AG09309 (cell line): ENCODE measurements at regions not wholly inside any gene's neighbourhood (a gene's known extent, or its start where the extent isn't known, plus 50 kb on each side); places are given as distances from the start of the nearest gene placed in this dataset.

Experiments
- DNase-seq: peaks from one replicate; pipeline ENCODE4 v3.0.0-alpha.2; 2010; ENCODE audit warnings: low read depth
- H3K4me3 ChIP-seq: 2 replicates; pipeline ENCODE4 v1.5.1; 2011; ENCODE audit warnings: mild to moderate bottlenecking, low read depth, low read length, moderate library complexity; ENCODE audit not compliant: control insufficient read depth
- CTCF ChIP-seq: IDR thresholded peaks from 2 replicates; pipeline ENCODE4 v1.5.1; 2011; ENCODE audit warnings: mild to moderate bottlenecking, low read depth, low read length, inconsistent platforms; ENCODE audit not compliant: insufficient read depth, control insufficient read depth; ENCODE audit errors: missing control alignments

DNA sequence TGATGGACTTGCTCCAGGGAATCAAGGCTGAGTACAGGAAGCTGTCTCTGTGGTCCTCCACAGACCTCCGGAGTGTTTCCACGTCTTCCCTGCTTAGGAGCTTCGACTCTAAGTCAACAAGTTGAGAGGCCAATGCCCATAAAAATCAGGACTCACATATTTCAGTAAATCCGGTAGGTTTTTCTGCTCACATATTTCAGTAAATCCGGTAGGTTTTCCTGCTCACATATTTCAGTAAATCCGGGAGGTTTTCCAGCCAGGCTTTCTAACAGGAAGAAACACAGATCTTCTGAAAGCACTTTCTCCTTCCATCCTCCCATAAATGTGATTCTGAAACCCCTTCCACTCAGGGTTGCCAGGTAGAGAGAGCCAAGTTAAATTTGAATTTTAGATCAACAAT is 340.1 kb upstream of the SHH start:
- TF ChIP-seq CTCF: no peak
- no peak for DNase-seq
- no peak overlapping the region for H3K4me3 ChIP-seq

DNA sequence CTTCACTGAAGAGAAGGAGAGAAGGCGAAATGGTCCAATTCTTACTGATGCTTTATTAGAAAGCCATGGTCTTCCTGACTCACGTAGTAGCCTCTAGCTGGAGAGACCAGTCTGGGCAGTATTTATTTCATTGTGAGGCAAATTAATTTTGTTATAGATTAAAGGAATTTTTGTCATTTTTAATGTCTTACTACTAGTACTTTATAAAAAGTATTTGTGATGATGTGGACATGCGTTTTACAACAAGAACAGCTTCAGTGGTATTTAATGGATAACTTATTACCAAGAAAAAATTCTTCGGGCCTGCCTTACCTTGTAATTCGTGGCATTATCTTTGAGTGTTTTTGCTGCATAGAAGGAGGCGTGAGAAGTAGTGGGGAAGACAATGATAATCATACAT is 339.4 kb upstream of the SHH start:
- no peak for DNase-seq
- H3K4me3 ChIP-seq: no peak overlapping the region
- no peak for TF ChIP-seq CTCF

DNA sequence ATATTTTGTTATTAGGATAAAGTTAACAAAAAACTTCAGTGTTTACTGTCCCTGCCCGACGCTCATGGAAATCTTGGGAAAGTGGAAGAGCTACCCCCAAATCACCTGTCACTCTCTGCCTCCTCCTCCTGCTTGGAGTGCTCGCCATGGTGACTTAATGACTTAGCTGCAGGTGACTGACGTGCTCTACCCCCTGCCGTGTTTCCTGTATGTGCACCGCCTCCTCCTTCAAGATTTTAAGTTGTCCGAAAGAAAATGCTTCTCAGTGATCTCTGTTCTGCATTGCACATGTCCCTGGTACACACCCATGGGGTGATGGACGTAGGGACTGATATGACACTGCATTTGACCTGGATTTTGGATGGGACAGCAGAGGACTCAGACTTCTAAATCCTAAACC is 338.8 kb upstream of the SHH start:
- no peak for TF ChIP-seq CTCF
- H3K4me3 ChIP-seq: no peak overlapping the region
- no peak for DNase-seq

DNA sequence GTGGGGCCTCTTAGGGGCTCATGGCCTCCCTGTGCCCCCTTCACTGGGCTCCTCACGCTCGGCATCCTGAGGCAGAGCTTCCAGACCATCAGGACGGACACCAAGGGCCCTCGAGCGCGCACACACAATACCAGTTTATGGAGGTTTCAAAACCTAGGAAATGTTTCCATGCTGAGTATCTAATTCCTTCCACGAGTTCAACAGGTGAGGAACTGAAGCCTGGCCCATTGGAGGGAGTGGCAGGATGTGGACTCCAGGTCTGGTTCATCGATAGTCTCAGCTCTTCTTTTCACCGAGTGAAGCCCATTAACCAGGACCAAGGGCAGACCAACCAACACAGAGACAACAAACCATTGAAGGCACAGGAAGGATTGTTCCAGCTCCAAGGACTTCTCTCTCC is 336.7 kb upstream of the SHH start:
- no peak for DNase-seq
- no peak overlapping the region for H3K4me3 ChIP-seq
- no peak for TF ChIP-seq CTCF

DNA sequence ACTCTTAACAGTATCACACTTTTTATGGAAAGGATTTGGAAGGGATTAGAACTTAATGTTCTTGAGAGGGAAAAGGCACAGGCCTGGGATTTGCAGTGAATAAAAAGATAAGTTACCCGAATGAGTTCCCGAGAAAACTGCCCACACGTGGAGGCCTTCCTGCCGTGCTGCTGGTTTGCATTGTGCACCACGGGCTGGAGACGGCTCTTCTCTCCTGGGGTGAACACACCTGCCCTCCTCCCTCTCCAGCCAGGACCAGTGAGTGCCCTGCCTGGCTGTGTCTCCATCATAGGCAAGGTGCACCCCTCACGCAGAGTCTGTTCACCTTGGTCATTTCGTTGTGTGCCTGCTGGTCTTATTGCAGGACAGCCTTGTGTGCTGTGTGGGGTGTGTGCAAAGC is 336.3 kb upstream of the SHH start:
- no peak overlapping the region for H3K4me3 ChIP-seq
- no peak for DNase-seq
- TF ChIP-seq CTCF: no peak

- TF ChIP-seq CTCF: no peak
- H3K4me3 ChIP-seq: no peak overlapping the region
- DNase-seq: no peak
Observed at GRCh38 chr7:156147756-156148504, 335.7 kb upstream of the SHH start.

DNA sequence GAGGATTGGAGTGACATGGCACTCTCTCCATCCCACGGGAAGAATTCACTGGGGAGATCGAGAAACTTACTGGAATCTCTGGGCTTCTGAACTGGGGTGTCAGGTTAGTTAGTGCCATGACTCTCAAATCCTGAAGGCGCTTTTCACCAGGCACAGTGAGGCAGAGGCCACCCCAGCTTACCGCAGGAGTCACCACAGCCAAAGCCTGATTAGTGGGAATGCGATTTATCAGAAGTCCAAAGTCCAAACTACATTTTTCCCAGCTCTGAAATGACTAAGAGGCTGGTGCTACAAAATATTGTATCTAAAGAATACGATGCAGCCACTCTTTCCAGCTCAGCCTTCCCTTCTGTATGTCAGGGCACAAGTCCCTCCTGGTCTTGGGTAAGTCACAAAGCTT is 334.8 kb upstream of the SHH start:
- no peak overlapping the region for H3K4me3 ChIP-seq
- no peak for DNase-seq
- TF ChIP-seq CTCF: no peak
